HG02678 (cell line): ENCODE measurements at regions not wholly inside any gene's neighbourhood (a gene's known extent, or its start where the extent isn't known, plus 50 kb on each side); places are given as distances from the start of the nearest gene placed in this dataset.
"Not testable (repeated sequence)": the region's sequence is repeated elsewhere in the genome, so short reads cannot be mapped to it uniquely, and the experiment has no call there.

ENCODE experiments used
- ATAC-seq: cut with Tn5 transposase; IDR thresholded peaks from one replicate; pipeline ENCODE4 v1.9.1; 2021; ENCODE audit warnings: mild to moderate bottlenecking, moderate library complexity; ENCODE audit not compliant: unreplicated experiment

GRCh38 chr4:60926624-60927023, 273.5 kb upstream of the ADGRL3 start:
- no peak for ATAC-seq

GRCh38 chr4:60930866-60931265, 269.3 kb upstream of the ADGRL3 start:
- ATAC-seq, result no peak

- no peak for ATAC-seq
Measured at GRCh38 chr4:60934566-60935295, 265.4 kb upstream of the ADGRL3 start.

GRCh38 chr4:60938181-60938580, 261.9 kb upstream of the ADGRL3 start:
- no peak for ATAC-seq

GRCh38 chr4:60938621-60939020, 261.5 kb upstream of the ADGRL3 start:
- ATAC-seq, result no peak

- no peak for ATAC-seq
Measured at GRCh38 chr4:60944060-60944459, 256.1 kb upstream of the ADGRL3 start.

GRCh38 chr4:60945641-60946040, 254.5 kb upstream of the ADGRL3 start:
- no peak for ATAC-seq

- no peak for ATAC-seq
Measured at GRCh38 chr4:60948008-60948407, 252.1 kb upstream of the ADGRL3 start.

- no peak for ATAC-seq
Measured at GRCh38 chr4:60952921-60953320, 247.2 kb upstream of the ADGRL3 start.

- ATAC-seq, result no peak
Measured at GRCh38 chr4:60953826-60954225, 246.3 kb upstream of the ADGRL3 start.

- ATAC-seq, result no peak
Measured at GRCh38 chr4:60962286-60962685, 237.8 kb upstream of the ADGRL3 start.

GRCh38 chr4:60981534-60981933, 218.6 kb upstream of the ADGRL3 start:
- ATAC-seq, result no peak

GRCh38 chr4:60989141-60989540, 211.0 kb upstream of the ADGRL3 start:
- no peak for ATAC-seq

GRCh38 chr4:60992037-60992436, 208.1 kb upstream of the ADGRL3 start:
- no peak for ATAC-seq

GRCh38 chr4:61003301-61003700, 196.8 kb upstream of the ADGRL3 start:
- ATAC-seq, result no peak

GRCh38 chr4:61004651-61005170, 195.4 kb upstream of the ADGRL3 start:
- ATAC-seq, result no peak

GRCh38 chr4:61011051-61011450, 189.1 kb upstream of the ADGRL3 start:
- no peak for ATAC-seq

GRCh38 chr4:61011936-61012335, 188.2 kb upstream of the ADGRL3 start:
- ATAC-seq, result not testable (repeated sequence)

GRCh38 chr4:61024610-61025009, 175.5 kb upstream of the ADGRL3 start:
- ATAC-seq, result no peak

GRCh38 chr4:61027939-61028338, 172.2 kb upstream of the ADGRL3 start:
- no peak for ATAC-seq

GRCh38 chr4:61036071-61036684, 163.9 kb upstream of the ADGRL3 start:
- ATAC-seq, result no peak

- no peak for ATAC-seq
Measured at GRCh38 chr4:61041527-61041926, 158.6 kb upstream of the ADGRL3 start.
